ENCODE measurements at regions not wholly inside any gene's neighbourhood (a gene's known extent, or its start where the extent isn't known, plus 50 kb on each side); places are given as distances from the start of the nearest gene placed in this dataset.

GRCh38 chr9:102038006-102038405 lies 299.6 kb upstream of the GRIN3A start:
- H3K4me3 ChIP-seq (ENCODE audit: low read depth, low read length) = no peak overlapping the region
- ChIA-PET CTCF (no interaction called here), POLR2A (no interaction called here)
- TF ChIP-seq CTCF (IDR thresholded peaks at IDR 0.05; ENCODE audit: insufficient read depth, low read depth, low read length) = no peak
- no peak for DNase-seq (ENCODE audit: low read depth)
- H3K27me3 ChIP-seq (ENCODE audit: control insufficient read depth, insufficient read depth, low read length) = no peaks in the 10 kb centered on the region
- no peaks in the 10 kb centered on the region for H3K36me3 ChIP-seq (ENCODE audit: control insufficient read depth, insufficient read depth, low read length)

GRCh38 chr9:102035929-102036328 lies 297.5 kb upstream of the GRIN3A start:
- H3K4me3 ChIP-seq (ENCODE audit: low read depth, low read length) = no peak overlapping the region
- CTCF ChIA-PET = no interaction called here
- POLR2A ChIA-PET = no interaction called here
- DNase-seq (ENCODE audit: low read depth) = no peak
- no peaks in the 10 kb centered on the region for H3K36me3 ChIP-seq (ENCODE audit: control insufficient read depth, insufficient read depth, low read length)
- H3K27me3 ChIP-seq (ENCODE audit: control insufficient read depth, insufficient read depth, low read length) = no peaks in the 10 kb centered on the region
- TF ChIP-seq CTCF (IDR thresholded peaks at IDR 0.05; ENCODE audit: insufficient read depth, low read depth, low read length) = no peak

GRCh38 chr9:102032614-102033013 lies 294.2 kb upstream of the GRIN3A start:
- POLR2A ChIA-PET = no interaction called here
- Histone ChIP-seq H3K4me3 (ENCODE audit: low read depth, low read length) (no peak overlapping the region), H3K27me3 (ENCODE audit: control insufficient read depth, insufficient read depth, low read length) (no peaks in the 10 kb centered on the region), H3K36me3 (ENCODE audit: control insufficient read depth, insufficient read depth, low read length) (no peaks in the 10 kb centered on the region)
- no peak for TF ChIP-seq CTCF (IDR thresholded peaks at IDR 0.05; ENCODE audit: insufficient read depth, low read depth, low read length)
- DNase-seq (ENCODE audit: low read depth) = no peak
- CTCF ChIA-PET = no interaction called here

- DNase-seq (ENCODE audit: low read depth) = no peak
Observed at GRCh38 chr9:102000956-102001355, 262.5 kb upstream of the GRIN3A start.

GRCh38 chr9:101999441-101999840 lies 261.0 kb upstream of the GRIN3A start:
- ChIA-PET POLR2A (no interaction called here), CTCF (no interaction called here)
- no peak for DNase-seq (ENCODE audit: low read depth)
- Histone ChIP-seq H3K27me3 (ENCODE audit: control insufficient read depth, insufficient read depth, low read length) (no peaks in the 10 kb centered on the region), H3K4me3 (ENCODE audit: low read depth, low read length) (no peak overlapping the region), H3K36me3 (ENCODE audit: control insufficient read depth, insufficient read depth, low read length) (no peaks in the 10 kb centered on the region)
- TF ChIP-seq CTCF (IDR thresholded peaks at IDR 0.05; ENCODE audit: insufficient read depth, low read depth, low read length) = no peak

More at GRCh38 chr9:102000956-102001355, 262.5 kb upstream of the GRIN3A start:
- ChIA-PET POLR2A (no interaction called here), CTCF (no interaction called here)
- Histone ChIP-seq H3K4me3 (ENCODE audit: low read depth, low read length) (no peak overlapping the region), H3K27me3 (ENCODE audit: control insufficient read depth, insufficient read depth, low read length) (no peaks in the 10 kb centered on the region), H3K36me3 (ENCODE audit: control insufficient read depth, insufficient read depth, low read length) (no peaks in the 10 kb centered on the region)
- TF ChIP-seq CTCF (IDR thresholded peaks at IDR 0.05; ENCODE audit: insufficient read depth, low read depth, low read length) = no peak

Measured in BJ (cell line).